KMS-11 (cell line): ENCODE measurements at regions not wholly inside any gene's neighbourhood (a gene's known extent, or its start where the extent isn't known, plus 50 kb on each side); places are given as distances from the start of the nearest gene placed in this dataset.

Source experiments
- H2AFZ ChIP-seq: fragments of 200-600 bp; sonication (generic); 2 replicates; pipeline ENCODE4 v1.6.1; 2016; ENCODE audit warnings: antibody characterized with exemption, mixed run types, low read depth
- H3K27ac ChIP-seq: fragments of 200-600 bp; sonication (generic); 2 replicates; pipeline ENCODE4 v1.6.1; 2016; ENCODE audit warnings: mild to moderate bottlenecking, mixed run types
- H3K27me3 ChIP-seq: fragments of 200-600 bp; sonication (generic); 2 replicates; pipeline ENCODE4 v1.6.1; 2017; ENCODE audit warnings: mild to moderate bottlenecking, low read depth, mixed run types, moderate library complexity; ENCODE audit not compliant: insufficient read depth
- H3K36me3 ChIP-seq: fragments of 200-600 bp; sonication (generic); 2 replicates; pipeline ENCODE4 v1.6.1; 2017; ENCODE audit warnings: mild to moderate bottlenecking, mixed run types; ENCODE audit not compliant: insufficient read depth
- H3K4me1 ChIP-seq: fragments of 200-600 bp; sonication (generic); 2 replicates; pipeline ENCODE4 v1.6.1; 2016; ENCODE audit warnings: mild to moderate bottlenecking, low read depth, mixed run types; ENCODE audit not compliant: poor library complexity, severe bottlenecking
- H3K4me2 ChIP-seq: fragments of 200-600 bp; sonication (generic); 2 replicates; pipeline ENCODE4 v1.7.0; 2016; ENCODE audit warnings: mild to moderate bottlenecking, mixed run types
- H3K4me3 ChIP-seq: fragments of 200-600 bp; sonication (generic); IDR thresholded peaks from 2 replicates; pipeline ENCODE4 v1.6.1; 2017; ENCODE audit warnings: low read depth, low read length, mixed read lengths; ENCODE audit not compliant: insufficient read depth
- H3K79me2 ChIP-seq: fragments of 200-600 bp; sonication (generic); 2 replicates; pipeline ENCODE4 v1.6.1; 2016; ENCODE audit warnings: low read depth, mixed run types; ENCODE audit not compliant: insufficient read depth
- H3K9ac ChIP-seq: fragments of 200-600 bp; sonication (generic); 2 replicates; pipeline ENCODE4 v1.6.1; 2016; ENCODE audit warnings: mild to moderate bottlenecking, mixed run types
- H4K20me1 ChIP-seq: fragments of 200-600 bp; sonication (generic); 2 replicates; pipeline ENCODE4 v1.6.1; 2016; ENCODE audit warnings: mild to moderate bottlenecking, mixed run types; ENCODE audit not compliant: insufficient read depth
- TF ChIP-seq, protein P1 (sequence below): fragments of 200-600 bp; sonication (generic); conservative IDR thresholded peaks from 2 replicates; pipeline ENCODE4 v1.6.1; 2017; ENCODE audit warnings: low read depth, mild to moderate bottlenecking, antibody characterized with exemption, low read length, moderate library complexity, mixed read lengths

- no peak overlapping the region for H3K4me2 ChIP-seq
- H3K27me3 ChIP-seq = no peaks in the 10 kb centered on the region
- H4K20me1 ChIP-seq = no peaks in the 10 kb centered on the region
- TF ChIP-seq, protein P1, sequence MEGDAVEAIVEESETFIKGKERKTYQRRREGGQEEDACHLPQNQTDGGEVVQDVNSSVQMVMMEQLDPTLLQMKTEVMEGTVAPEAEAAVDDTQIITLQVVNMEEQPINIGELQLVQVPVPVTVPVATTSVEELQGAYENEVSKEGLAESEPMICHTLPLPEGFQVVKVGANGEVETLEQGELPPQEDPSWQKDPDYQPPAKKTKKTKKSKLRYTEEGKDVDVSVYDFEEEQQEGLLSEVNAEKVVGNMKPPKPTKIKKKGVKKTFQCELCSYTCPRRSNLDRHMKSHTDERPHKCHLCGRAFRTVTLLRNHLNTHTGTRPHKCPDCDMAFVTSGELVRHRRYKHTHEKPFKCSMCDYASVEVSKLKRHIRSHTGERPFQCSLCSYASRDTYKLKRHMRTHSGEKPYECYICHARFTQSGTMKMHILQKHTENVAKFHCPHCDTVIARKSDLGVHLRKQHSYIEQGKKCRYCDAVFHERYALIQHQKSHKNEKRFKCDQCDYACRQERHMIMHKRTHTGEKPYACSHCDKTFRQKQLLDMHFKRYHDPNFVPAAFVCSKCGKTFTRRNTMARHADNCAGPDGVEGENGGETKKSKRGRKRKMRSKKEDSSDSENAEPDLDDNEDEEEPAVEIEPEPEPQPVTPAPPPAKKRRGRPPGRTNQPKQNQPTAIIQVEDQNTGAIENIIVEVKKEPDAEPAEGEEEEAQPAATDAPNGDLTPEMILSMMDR = no peak
- no peaks in the 10 kb centered on the region for H3K36me3 ChIP-seq
- no peak overlapping the region for H3K4me3 ChIP-seq
- H3K79me2 ChIP-seq = no peaks in the 10 kb centered on the region
- no peak overlapping the region for H2AFZ ChIP-seq
- no peak overlapping the region for H3K27ac ChIP-seq
- H3K4me1 ChIP-seq = no peaks in the 10 kb centered on the region
- no peak overlapping the region for H3K9ac ChIP-seq
Observed at GRCh38 chr11:119976805-119977560, 160.9 kb downstream of the TRIM29 start.

DNA sequence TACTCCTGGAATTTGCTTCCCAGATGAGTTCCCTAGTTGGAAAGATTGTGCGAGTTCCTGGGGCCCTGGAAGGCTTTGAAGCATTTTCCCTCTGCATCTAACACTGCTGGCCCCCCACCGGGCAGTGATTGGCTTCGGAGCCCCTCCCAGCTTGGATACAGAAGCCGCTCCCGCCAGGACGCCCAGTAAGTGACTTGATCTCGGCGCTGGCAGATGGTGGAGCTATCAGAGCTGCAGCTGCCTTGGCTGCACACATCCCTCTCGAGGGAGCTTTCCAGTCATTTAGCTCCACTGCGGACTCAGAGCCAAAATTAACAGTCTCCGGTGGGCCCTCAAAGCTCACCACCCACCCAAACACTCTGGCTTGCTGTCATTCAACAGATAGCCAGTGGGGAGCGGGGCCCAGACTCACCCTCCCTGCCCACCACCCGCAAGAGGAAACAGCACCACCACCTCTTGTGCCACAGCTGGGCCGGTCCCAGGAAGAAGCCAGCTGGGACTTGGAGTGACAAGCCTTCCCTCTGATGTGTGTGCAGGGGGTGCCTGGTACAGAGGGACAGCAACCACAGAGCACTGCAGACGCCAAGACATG is 162.3 kb downstream of the TRIM29 start:
- H3K79me2 ChIP-seq = no peaks in the 10 kb centered on the region
- H3K4me1 ChIP-seq = no peaks in the 10 kb centered on the region
- H3K9ac ChIP-seq = no peak overlapping the region
- H2AFZ ChIP-seq = no peak overlapping the region
- TF ChIP-seq, protein P1 = no peak
- no peaks in the 10 kb centered on the region for H3K27me3 ChIP-seq
- no peaks in the 10 kb centered on the region for H3K36me3 ChIP-seq
- no peak overlapping the region for H3K4me3 ChIP-seq
- no peak overlapping the region for H3K27ac ChIP-seq
- no peak overlapping the region for H3K4me2 ChIP-seq
- no peaks in the 10 kb centered on the region for H4K20me1 ChIP-seq

GRCh38 chr11:119974467-119974866 is 163.4 kb downstream of the TRIM29 start:
- H3K27ac ChIP-seq = no peak overlapping the region
- no peaks in the 10 kb centered on the region for H3K27me3 ChIP-seq
- H3K9ac ChIP-seq = no peak overlapping the region
- no peaks in the 10 kb centered on the region for H3K36me3 ChIP-seq
- TF ChIP-seq, protein P1 = no peak
- H3K4me3 ChIP-seq = no peak overlapping the region
- no peak overlapping the region for H2AFZ ChIP-seq
- H3K4me2 ChIP-seq = no peak overlapping the region
- no peaks in the 10 kb centered on the region for H3K4me1 ChIP-seq
- H4K20me1 ChIP-seq = no peaks in the 10 kb centered on the region
- no peaks in the 10 kb centered on the region for H3K79me2 ChIP-seq

DNA sequence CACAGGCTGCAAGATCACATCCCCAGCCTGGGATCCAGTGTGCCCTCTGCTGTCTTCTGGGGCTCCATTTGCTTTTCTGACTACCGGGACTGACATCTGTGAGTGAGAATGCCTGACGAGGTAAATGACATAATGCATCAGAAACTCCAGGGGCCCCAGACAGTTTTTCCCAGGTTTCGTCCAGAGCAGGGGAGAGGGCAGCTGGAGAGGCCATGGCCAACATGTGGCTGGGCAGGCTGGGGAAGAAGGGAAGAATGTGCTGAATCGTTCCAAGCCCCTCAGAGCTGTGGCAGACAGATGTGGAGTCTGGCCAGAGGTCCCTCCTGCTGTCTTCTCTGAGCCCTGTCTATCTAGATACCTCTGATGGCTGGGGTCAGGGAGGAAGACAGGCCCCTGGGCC is 163.9 kb downstream of the TRIM29 start:
- Histone ChIP-seq H3K4me3 (no peak overlapping the region), H3K36me3 (no peaks in the 10 kb centered on the region), H3K27me3 (no peaks in the 10 kb centered on the region), H4K20me1 (no peaks in the 10 kb centered on the region), H3K4me2 (no peak overlapping the region), H3K27ac (no peak overlapping the region), H3K9ac (no peak overlapping the region), H2AFZ (no peak overlapping the region), H3K4me1 (no peaks in the 10 kb centered on the region), H3K79me2 (no peaks in the 10 kb centered on the region)
- TF ChIP-seq, protein P1 = no peak
